Stimulated activated naive B cell treated with anti-CD40 and anti-IgM and Interleukin-4, amounts not matched to agents 10 μg/mL and 1 μg/mL and 100 μg/mL, for 72 hours (primary cell): ENCODE measurements at regions not wholly inside any gene's neighbourhood (a gene's known extent, or its start where the extent isn't known, plus 50 kb on each side); places are given as distances from the start of the nearest gene placed in this dataset.
"Not testable (repeated sequence)": the region's sequence is repeated elsewhere in the genome, so short reads cannot be mapped to it uniquely, and the experiment has no call there.

Experiments used
- ATAC-seq, 2 donors: fragments of 150-1000 bp; cut with Tn5 transposase; replicated peaks; 2 replicates each; pipeline ENCODE4 v1.10.0; 2021; ENCODE audit warnings: moderate library complexity in 1 of 2
- DNase-seq: peaks from one replicate; pipeline ENCODE4 v3.0.0; 2021
- H3K27ac Mint-ChIP-seq: one replicate; pipeline ENCODE4 v1.8.0; 2022; ENCODE audit warnings: mild to moderate bottlenecking, mixed read lengths
- H3K27me3 Mint-ChIP-seq, 2 donors: one replicate each; pipeline ENCODE4 v1.8.0; 2022; ENCODE audit warnings: mixed read lengths in 2 of 2
- H3K36me3 Mint-ChIP-seq, 2 donors: one replicate each; pipeline ENCODE4 v1.8.0; 2022; ENCODE audit warnings: mixed read lengths in 2 of 2, mild to moderate bottlenecking in 1 of 2
- H3K4me1 Mint-ChIP-seq, 2 donors: one replicate each; pipeline ENCODE4 v1.8.0; 2022; ENCODE audit warnings: mixed read lengths in 2 of 2, mild to moderate bottlenecking in 1 of 2
- H3K4me3 Mint-ChIP-seq, 2 donors: one replicate each; pipeline ENCODE4 v1.8.0; 2022; ENCODE audit warnings: mild to moderate bottlenecking in 2 of 2, mixed read lengths in 2 of 2, moderate library complexity in 1 of 2
- H3K9me3 Mint-ChIP-seq, 2 donors: one replicate each; pipeline ENCODE4 v1.8.0; 2022; ENCODE audit warnings: mixed read lengths in 2 of 2, mild to moderate bottlenecking in 1 of 2

DNA sequence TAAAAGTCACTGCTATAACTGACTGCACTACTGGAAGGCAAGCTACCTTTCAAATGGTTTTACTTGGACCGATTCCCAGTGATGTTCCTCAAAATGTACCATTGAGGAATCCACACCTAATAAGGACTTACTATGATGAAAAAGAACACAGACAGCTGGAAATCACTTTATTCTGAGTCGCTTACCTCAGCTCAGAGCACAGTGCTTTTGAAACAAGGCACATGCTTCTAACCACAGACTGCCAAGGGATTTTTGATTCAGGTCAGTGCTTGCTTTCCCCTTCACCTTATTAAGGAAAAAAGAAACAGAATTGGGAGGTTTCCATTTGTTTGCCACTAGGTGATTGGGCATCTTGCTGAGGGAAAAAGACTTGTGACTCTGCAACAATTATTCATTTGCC lies 707.5 kb upstream of the FSHR start:
- DNase-seq (no peak), ATAC-seq (no peak)
- no peak overlapping the region for H3K4me3 Mint-ChIP-seq
- H3K4me1 Mint-ChIP-seq = no peaks in the 10 kb centered on the region
- no peak overlapping the region for H3K27ac Mint-ChIP-seq
- no peaks in the 10 kb centered on the region for H3K36me3 Mint-ChIP-seq
- H3K27me3 Mint-ChIP-seq = no peaks in the 10 kb centered on the region
- H3K9me3 Mint-ChIP-seq = peaks cover 0 to 6% of the 10 kb centered on the region in 2 donors

DNA sequence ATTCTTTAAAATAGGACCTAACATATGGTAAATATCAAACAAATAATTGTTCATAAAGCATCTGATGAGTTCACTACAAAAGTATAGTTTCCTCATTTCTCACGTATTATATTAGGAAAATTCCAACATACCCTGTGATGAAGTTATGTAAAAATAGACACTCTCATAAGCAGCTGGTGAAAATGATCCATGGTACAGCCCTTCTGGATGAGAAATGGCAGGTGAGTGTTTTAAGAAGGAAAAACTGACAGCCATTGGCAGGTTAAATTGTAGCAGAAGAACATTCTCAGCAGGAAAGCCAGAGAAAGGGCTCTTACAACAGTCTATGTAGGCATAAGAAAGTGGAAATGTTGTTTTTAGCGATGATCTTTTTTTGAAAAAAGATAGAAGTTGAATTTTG lies 706.5 kb upstream of the FSHR start:
- Mint-ChIP-seq H3K9me3 (peaks cover 0 to 6% of the 10 kb centered on the region in 2 donors), H3K27ac (no peak overlapping the region), H3K4me3 (no peak overlapping the region), H3K4me1 (no peaks in the 10 kb centered on the region), H3K36me3 (no peaks in the 10 kb centered on the region), H3K27me3 (no peaks in the 10 kb centered on the region)
- DNase-seq (no peak), ATAC-seq (no peak)

DNA sequence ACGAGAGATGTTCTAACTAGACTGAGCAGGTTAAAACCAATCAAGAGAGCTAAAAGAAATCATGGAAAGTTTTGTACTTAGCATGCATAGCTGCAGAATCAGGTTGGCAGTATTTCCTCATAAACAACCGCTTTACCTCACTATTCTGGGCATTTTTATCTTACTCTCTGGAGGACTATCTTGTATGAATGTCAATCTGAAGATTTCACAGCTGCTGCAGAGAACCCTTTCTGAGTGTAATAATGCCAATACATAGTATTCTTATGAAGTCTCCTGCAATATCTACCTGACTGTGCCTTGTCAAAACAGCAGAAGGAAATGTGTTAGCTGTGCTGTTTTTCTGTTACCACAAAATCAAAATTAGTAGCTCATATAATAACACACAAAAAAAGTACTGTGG lies 705.9 kb upstream of the FSHR start:
- H3K9me3 Mint-ChIP-seq = peaks cover 0 to 6% of the 10 kb centered on the region in 2 donors
- no peak overlapping the region for H3K4me3 Mint-ChIP-seq
- H3K27ac Mint-ChIP-seq = no peak overlapping the region
- H3K4me1 Mint-ChIP-seq = no peaks in the 10 kb centered on the region
- H3K36me3 Mint-ChIP-seq = no peaks in the 10 kb centered on the region
- no peak for DNase-seq
- no peaks in the 10 kb centered on the region for H3K27me3 Mint-ChIP-seq
- no peak for ATAC-seq

DNA sequence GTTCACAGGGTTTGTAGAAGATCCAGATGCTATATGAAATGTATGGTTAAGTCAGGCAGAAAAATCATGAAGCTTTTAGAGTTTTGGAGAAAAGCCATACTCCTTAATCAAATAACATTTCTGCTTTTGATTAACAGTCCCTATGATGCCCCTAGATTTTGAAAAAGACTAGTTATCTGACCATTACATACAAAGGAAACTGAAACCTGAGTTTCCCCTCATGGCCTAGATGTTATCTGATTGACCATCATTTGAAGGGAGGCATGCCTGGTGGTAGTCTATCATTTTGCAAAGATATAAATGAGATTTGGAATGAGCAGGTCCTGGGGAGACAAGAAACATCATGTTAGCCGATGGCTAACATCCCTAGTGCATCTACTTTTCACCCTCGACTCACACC lies 704.3 kb upstream of the FSHR start:
- H3K27ac Mint-ChIP-seq = no peak overlapping the region
- H3K9me3 Mint-ChIP-seq = peaks cover 0 to 5% of the 10 kb centered on the region in 2 donors
- ATAC-seq = no peak

DNA sequence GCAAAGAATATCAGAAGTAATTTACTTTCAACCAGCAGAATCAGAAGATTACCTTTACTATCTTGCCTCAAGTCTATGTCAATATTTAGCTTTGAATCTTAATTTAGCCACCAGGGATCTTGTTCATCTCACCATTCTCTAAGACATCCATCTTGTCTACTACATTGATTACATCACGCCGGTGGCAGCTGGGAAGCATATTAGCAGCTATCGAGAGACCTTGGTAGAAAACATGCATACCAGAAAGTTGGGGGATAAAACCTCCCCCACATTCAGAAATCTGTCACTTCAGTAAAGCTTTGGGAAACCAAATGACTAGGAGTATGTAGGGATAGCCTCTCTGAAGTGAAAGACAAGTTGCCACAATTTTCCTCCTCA lies 703.8 kb upstream of the FSHR start:
- H3K27me3 Mint-ChIP-seq = no peaks in the 10 kb centered on the region
- no peaks in the 10 kb centered on the region for H3K4me1 Mint-ChIP-seq
- ATAC-seq (no peak), DNase-seq (no peak)
- H3K4me3 Mint-ChIP-seq = no peak overlapping the region
- H3K9me3 Mint-ChIP-seq = peaks cover 0 to 5% of the 10 kb centered on the region in 2 donors
- no peak overlapping the region for H3K27ac Mint-ChIP-seq
- H3K36me3 Mint-ChIP-seq = no peaks in the 10 kb centered on the region

More for the DNA sequence above, 704.3 kb upstream of the FSHR start:
- no peaks in the 10 kb centered on the region for H3K4me1 Mint-ChIP-seq
- no peak overlapping the region for H3K4me3 Mint-ChIP-seq
- no peak for DNase-seq
- H3K27me3 Mint-ChIP-seq = no peaks in the 10 kb centered on the region
- no peaks in the 10 kb centered on the region for H3K36me3 Mint-ChIP-seq

DNA sequence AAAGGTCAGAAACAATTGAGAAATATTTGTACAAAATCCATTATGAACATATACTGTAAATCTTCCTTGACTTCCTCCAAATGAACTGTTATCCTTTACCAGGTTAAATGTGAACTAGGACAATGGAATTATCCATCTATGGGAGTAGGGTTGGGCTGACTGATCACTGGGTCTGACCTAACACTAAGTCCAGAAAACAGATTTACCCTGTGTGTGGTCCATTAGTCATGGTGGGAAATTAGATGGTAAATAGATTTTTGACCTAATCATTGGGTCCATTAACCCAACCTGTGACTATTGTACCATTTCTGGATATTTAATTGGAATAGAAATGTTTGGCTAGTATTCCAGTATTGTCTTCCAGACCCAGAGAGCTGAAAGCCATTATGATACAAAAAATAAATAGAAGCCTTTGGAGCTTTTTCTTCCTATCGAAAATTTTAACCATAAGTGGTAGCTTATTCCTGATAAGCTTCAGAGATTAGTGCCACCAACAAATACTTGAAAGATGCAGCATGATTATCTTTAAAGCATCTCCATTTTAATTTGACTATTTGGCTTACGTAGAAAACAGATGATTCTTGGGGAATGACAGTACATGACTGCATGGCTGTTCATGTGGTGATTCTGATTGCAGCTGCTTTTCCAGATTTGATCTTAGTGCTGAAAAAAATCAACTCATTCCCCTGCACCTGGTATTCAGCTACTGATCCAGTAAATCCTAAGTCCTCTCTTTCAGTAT lies 703.2 kb upstream of the FSHR start:
- DNase-seq (no peak), ATAC-seq (no peak)
- peaks cover 0 to 5% of the 10 kb centered on the region in 2 donors for H3K9me3 Mint-ChIP-seq
- H3K27me3 Mint-ChIP-seq = no peaks in the 10 kb centered on the region
- no peak overlapping the region for H3K4me3 Mint-ChIP-seq
- no peak overlapping the region for H3K27ac Mint-ChIP-seq
- no peaks in the 10 kb centered on the region for H3K36me3 Mint-ChIP-seq
- no peaks in the 10 kb centered on the region for H3K4me1 Mint-ChIP-seq

DNA sequence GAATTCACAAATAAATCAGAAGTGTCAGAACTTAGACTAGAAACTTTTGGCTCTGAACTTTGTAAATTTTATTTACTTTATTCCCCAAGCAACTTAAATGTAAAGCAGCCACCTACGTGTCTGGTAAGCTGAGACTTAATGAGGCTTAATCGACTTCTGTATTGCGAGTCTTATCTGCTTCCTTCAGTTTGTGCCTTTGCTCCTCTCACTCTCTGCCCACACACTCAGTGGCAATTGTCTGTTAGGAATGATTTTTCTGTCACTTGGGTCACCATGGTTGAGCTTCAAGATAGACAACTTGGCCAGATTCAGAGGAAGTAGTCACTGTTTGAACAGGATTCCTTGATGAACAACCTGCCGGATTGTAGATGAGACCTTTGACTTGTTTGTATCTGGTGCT lies 691.4 kb upstream of the FSHR start:
- DNase-seq = no peak
- no peak overlapping the region for H3K27ac Mint-ChIP-seq
- H3K9me3 Mint-ChIP-seq = peaks cover 0 to 2% of the 10 kb centered on the region in 2 donors
- H3K4me3 Mint-ChIP-seq = no peak overlapping the region
- ATAC-seq = no peak
- H3K4me1 Mint-ChIP-seq = no peaks in the 10 kb centered on the region
- no peaks in the 10 kb centered on the region for H3K36me3 Mint-ChIP-seq
- H3K27me3 Mint-ChIP-seq = no peaks in the 10 kb centered on the region

DNA sequence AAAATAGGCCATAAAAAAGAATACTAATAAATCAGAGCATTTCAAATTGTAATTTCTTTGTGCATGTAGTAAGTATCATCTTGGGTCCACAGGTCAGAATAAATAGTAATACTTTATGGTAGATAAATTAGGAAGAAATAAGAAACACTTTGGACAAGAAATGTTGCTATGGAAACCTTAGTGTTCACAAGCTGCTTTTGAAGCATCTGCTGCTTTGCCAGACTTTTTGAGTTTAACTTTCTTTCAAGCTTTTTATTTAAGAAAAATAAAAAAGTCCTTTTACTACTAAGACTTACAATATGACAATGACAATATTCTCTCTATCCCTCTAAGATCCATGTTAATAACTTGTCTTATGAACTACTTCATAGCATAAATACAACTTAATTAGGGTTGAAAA lies 690.7 kb upstream of the FSHR start:
- ATAC-seq (no peak), DNase-seq (no peak)
- H3K4me1 Mint-ChIP-seq = no peaks in the 10 kb centered on the region
- H3K4me3 Mint-ChIP-seq = no peak overlapping the region
- no peaks in the 10 kb centered on the region for H3K27me3 Mint-ChIP-seq
- no peaks in the 10 kb centered on the region for H3K36me3 Mint-ChIP-seq
- peaks cover 0 to 2% of the 10 kb centered on the region in 2 donors for H3K9me3 Mint-ChIP-seq
- no peak overlapping the region for H3K27ac Mint-ChIP-seq

DNA sequence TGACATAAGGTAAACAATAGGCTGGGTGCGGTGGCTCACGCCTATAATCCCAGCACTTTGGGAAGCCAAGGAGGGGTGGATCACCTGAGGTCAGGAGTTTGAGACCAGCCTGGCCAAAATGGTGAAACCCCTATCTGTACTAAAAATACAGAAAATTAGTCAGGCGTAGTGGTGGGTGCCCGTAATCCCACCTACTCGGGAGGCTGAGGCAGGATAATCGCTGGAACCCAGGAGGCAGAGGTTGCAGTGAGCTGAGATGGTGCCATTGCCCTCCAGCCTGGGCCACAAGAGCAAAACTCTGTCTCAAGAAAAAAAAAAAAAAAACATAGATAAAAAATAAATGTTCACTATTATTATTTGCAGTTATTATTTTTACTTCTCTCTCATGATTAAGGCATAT lies 689.8 kb upstream of the FSHR start:
- H3K4me3 Mint-ChIP-seq, H3K27ac Mint-ChIP-seq, H3K36me3 Mint-ChIP-seq, DNase-seq, H3K9me3 Mint-ChIP-seq, ATAC-seq, H3K4me1 Mint-ChIP-seq, H3K27me3 Mint-ChIP-seq: not testable (repeated sequence)

DNA sequence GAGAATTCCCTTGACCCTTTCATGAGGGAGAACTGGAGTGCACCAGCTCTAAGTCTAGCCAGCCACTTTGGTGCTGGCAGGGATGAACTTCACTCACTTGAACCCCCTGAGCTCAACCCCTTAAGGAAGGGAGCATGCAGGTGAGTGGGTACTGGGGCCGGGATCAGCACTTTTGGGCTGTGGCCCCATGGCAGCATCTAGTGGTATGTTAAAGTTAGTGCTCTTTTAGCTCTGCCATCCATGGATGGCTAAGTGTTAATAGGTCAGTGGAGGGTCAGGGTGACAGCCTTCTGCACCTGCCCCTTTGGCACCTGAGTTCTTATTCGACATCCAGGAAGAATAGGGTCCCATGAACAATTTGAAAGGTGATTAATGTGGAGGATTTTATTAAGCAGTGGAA lies 689.0 kb upstream of the FSHR start:
- H3K4me1 Mint-ChIP-seq = no peaks in the 10 kb centered on the region

DNA sequence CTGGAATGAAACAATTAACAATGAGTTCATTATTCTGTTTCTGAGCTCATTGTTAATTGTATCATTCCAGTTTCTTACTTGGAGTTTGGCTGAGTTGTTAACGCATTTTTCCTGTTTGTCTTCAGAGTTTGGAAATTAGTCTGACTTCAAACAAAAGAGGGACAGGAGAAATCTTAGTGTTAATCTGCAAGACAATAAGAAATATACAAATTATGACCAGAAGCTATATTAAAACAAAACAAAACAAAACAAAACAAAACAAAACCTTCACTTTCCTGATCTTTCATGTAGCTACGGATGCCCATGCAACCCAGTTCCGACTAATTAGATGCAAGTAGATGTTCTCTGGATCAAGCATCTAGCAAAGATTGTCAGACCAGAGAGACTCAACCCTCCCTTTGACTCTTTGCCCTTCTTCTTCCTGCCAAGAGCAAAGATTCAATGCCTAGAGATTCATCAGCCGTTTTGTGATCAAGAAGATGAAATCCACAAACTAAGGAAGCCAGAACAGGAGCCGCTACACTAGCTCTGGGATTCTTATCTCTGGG lies 686.2 kb upstream of the FSHR start:
- no peaks in the 10 kb centered on the region for H3K27me3 Mint-ChIP-seq

More for the DNA sequence above, 689.0 kb upstream of the FSHR start:
- DNase-seq (no peak), ATAC-seq (no peak)
- H3K4me3 Mint-ChIP-seq = no peak overlapping the region
- peaks cover 0 to 2% of the 10 kb centered on the region in 2 donors for H3K9me3 Mint-ChIP-seq
- no peaks in the 10 kb centered on the region for H3K36me3 Mint-ChIP-seq
- H3K27me3 Mint-ChIP-seq = no peaks in the 10 kb centered on the region
- H3K27ac Mint-ChIP-seq = no peak overlapping the region

DNA sequence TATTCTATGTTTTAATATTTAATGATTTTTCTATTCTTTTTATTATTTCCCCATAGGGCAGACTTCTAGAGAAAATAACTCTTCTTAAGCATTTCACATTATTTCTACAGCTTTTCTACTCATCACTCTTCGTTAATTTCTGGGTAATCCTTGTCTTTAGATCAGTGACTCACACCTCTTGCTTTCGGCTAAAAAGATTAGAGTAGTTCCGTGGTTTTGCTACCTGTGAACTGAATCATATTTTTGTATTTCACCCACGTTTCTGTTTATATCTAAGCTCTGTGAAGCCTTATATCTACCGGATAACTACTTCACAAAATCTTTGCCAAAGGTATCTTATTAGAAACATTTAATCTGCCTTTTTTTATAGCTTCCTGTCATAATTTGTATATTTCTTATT lies 685.5 kb upstream of the FSHR start:
- Mint-ChIP-seq H3K27me3 (no peaks in the 10 kb centered on the region), H3K36me3 (no peaks in the 10 kb centered on the region), H3K4me3 (no peak overlapping the region), H3K27ac (no peak overlapping the region), H3K9me3 (peaks cover 0 to 4% of the 10 kb centered on the region in 2 donors), H3K4me1 (no peaks in the 10 kb centered on the region)
- no peak for ATAC-seq
- no peak for DNase-seq

More for the DNA sequence above, 686.2 kb upstream of the FSHR start:
- no peaks in the 10 kb centered on the region for H3K4me1 Mint-ChIP-seq
- H3K36me3 Mint-ChIP-seq = no peaks in the 10 kb centered on the region
- DNase-seq = no peak
- peaks cover 0 to 4% of the 10 kb centered on the region in 2 donors for H3K9me3 Mint-ChIP-seq
- ATAC-seq = no peak
- H3K27ac Mint-ChIP-seq = no peak overlapping the region
- H3K4me3 Mint-ChIP-seq = no peak overlapping the region

DNA sequence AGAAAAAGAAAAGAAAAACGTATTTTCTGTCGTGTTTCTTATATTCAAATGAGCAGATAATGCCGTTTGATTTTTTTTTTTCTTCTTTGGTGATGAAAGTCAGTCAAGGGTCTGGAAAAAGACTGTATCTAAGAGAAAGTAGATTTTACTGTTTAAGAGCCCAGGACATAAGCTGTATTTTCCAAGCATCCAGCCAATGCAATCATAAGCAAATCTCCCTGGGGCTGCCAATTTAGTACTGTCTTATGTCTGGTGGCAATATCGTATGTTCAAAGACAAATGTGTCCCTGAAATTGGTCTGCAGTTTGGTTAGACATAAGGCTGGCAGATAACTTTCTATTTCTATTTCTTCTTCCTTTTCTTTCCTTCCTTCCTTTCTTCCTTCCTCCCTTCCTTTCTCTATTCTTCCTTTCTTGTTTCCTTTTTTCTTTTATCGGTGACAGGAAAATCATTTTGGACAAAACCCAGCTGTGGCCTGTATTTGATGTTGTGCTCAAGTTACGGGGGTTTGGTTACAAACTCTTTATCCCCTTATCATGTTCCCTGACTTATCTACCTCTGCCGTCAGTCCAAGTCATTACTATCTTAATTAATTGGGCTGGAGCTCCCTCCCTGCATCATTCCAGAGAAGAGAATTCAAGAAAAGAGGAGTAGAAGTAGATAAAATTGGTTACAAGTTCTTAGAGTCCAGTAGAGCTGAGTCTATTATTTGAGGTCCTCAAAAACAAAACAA lies 683.4 kb upstream of the FSHR start:
- DNase-seq = no peak
- no peak overlapping the region for H3K27ac Mint-ChIP-seq
- no peak for ATAC-seq
- no peaks in the 10 kb centered on the region for H3K36me3 Mint-ChIP-seq
- no peaks in the 10 kb centered on the region for H3K27me3 Mint-ChIP-seq
- H3K4me3 Mint-ChIP-seq = no peak overlapping the region
- peaks cover 0 to 5% of the 10 kb centered on the region in 2 donors for H3K9me3 Mint-ChIP-seq
- no peaks in the 10 kb centered on the region for H3K4me1 Mint-ChIP-seq

DNA sequence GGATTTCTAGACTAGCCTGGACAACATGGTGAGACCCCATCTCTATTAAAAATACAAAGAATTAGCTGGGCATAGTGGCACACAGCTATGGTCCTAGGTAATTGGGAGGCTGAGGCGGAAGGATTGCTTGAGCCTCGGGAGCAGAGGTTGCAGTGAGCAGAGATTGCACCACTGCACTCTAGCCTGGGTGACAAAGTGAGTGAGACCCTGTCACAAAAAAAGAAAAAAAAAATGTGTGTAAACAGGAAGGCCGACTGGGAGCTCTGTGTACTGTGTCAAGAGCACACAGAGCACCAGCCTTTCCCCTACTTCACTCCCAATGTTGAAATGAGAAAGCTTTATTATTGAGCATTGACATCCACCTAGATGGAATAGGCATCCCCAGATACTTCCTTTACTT lies 681.7 kb upstream of the FSHR start:
- Mint-ChIP-seq H3K4me1 (no peaks in the 10 kb centered on the region), H3K36me3 (no peaks in the 10 kb centered on the region), H3K27ac (no peak overlapping the region), H3K9me3 (peaks cover 0 to 5% of the 10 kb centered on the region in 2 donors), H3K4me3 (no peak overlapping the region), H3K27me3 (no peaks in the 10 kb centered on the region)
- no peak for ATAC-seq
- DNase-seq = no peak

DNA sequence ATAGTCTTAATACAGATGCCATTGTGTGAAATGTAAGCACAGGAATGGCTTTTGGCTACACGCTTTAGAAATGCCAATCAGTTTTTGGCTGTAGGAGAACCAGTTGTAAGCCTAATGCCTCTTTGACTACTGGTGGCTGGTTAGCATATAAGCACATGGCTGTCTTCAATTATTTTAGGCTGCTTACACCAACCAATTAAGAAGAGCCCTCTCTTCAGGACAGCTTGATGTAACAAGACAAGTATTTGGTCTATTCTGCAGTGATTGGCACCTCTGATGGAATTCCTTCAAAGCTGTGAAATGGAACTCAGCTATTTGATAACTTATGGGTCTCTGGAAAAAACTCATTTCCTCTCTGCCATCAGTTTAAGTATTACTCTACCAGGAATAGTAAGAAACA lies 680.1 kb upstream of the FSHR start:
- H3K4me1 Mint-ChIP-seq = no peaks in the 10 kb centered on the region
- ATAC-seq = no peak
- peaks cover 0 to 5% of the 10 kb centered on the region in 2 donors for H3K9me3 Mint-ChIP-seq
- H3K36me3 Mint-ChIP-seq = no peaks in the 10 kb centered on the region
- no peak for DNase-seq
- no peaks in the 10 kb centered on the region for H3K27me3 Mint-ChIP-seq
- no peak overlapping the region for H3K4me3 Mint-ChIP-seq
- H3K27ac Mint-ChIP-seq = no peak overlapping the region
